ENCODE measurements at regions not wholly inside any gene's neighbourhood (a gene's known extent, or its start where the extent isn't known, plus 50 kb on each side); places are given as distances from the start of the nearest gene placed in this dataset.

- H3K4me1 ChIP-seq (replicated peaks in 1 of 2; ENCODE audit: control insufficient read depth in 2 of 2, insufficient read depth in 2 of 2, low read length in 2 of 2), result no peaks in the 10 kb centered on the region
- no peak for FAIRE-seq
- no peak overlapping the region for H3K4me2 ChIP-seq (ENCODE audit: insufficient read depth, low read length)
- CTCF ChIA-PET (ENCODE audit: low intra/inter-chr PET ratio), result no interaction called here
- no peak overlapping the region for H3K4me3 ChIP-seq
- H2AFZ ChIP-seq (ENCODE audit: low read depth, low read length), result no peak overlapping the region
- peaks cover 7% of the 10 kb centered on the region; the same call in 1 of the 2 replicates for H3K9me3 ChIP-seq (replicated peaks; ENCODE audit: control insufficient read depth, insufficient read depth, low read depth, low read length)
- no peaks in the 10 kb centered on the region for H3K27me3 ChIP-seq (ENCODE audit: control insufficient read depth in 2 of 2, insufficient read depth in 2 of 2, low read length in 2 of 2)
- H4K20me1 ChIP-seq (replicated peaks; ENCODE audit: control insufficient read depth, insufficient read depth, low read length), result no peaks in the 10 kb centered on the region
- no peaks in the 10 kb centered on the region for H3K9me1 ChIP-seq (ENCODE audit: control insufficient read depth, insufficient read depth, low read length)
- BruUV-seq (replicated peaks), result no TSS peak
- DNase-seq (ENCODE audit: extremely low read depth in 1 of 4, low spot score in 3 of 4), result no peak
- H3K9ac ChIP-seq (ENCODE audit: insufficient read depth in 1 of 2, low read depth in 2 of 2, low read length in 2 of 2), result no peak overlapping the region
- no peaks in the 10 kb centered on the region for H3K36me3 ChIP-seq (ENCODE audit: control insufficient read depth, insufficient read depth, low read length)
- intact Hi-C loops (cut with micrococcal nuclease) (no loop called here), in situ Hi-C loops (cut with MboI) (no loop called here)
- ATAC-seq, result no peak
- H3K79me2 ChIP-seq (ENCODE audit: control insufficient read depth, insufficient read depth, low read length), result no peaks in the 10 kb centered on the region
- POLR2A ChIA-PET, result no interaction called here
- no peak overlapping the region for H3K27ac ChIP-seq (ENCODE audit: extremely low read depth, low read depth, low read length)
- WGBS (ENCODE audit: insufficient coverage, low coverage, missing lambda C conversion rate), result 3% methylated on average over 10 of the region's 10 CpGs
- TF ChIP-seq ESRRB (CRISPR knock-in tag; IDR thresholded peaks at IDR 0.05; ENCODE audit: borderline replicate concordance), result no peak
- no peak for TF ChIP-seq ERF (CRISPR knock-in tag; IDR thresholded peaks at IDR 0.05)
- no peak for TF ChIP-seq ZBTB5 (IDR thresholded peaks at IDR 0.05)
- no peak for TF ChIP-seq SREBF1 (IDR thresholded peaks at IDR 0.05; ENCODE audit: borderline replicate concordance, low read depth, low read length)
- TF ChIP-seq LARP7 (IDR thresholded peaks at IDR 0.05), result no peak
- no peak for TF ChIP-seq KDM4B (IDR thresholded peaks at IDR 0.05; ENCODE audit: borderline replicate concordance in 2 of 2, low read depth in 1 of 2)
- TF ChIP-seq TCF15 (CRISPR knock-in tag; IDR thresholded peaks at IDR 0.05), result no peak
- no peak for TF ChIP-seq RBM17 (IDR thresholded peaks at IDR 0.05; ENCODE audit: borderline replicate concordance, low read depth, low read length)
- TF ChIP-seq CBFB (CRISPR knock-in tag; IDR thresholded peaks at IDR 0.05), result no peak
- TF ChIP-seq ZFP30 (CRISPR knock-in tag; IDR thresholded peaks at IDR 0.05; ENCODE audit: borderline replicate concordance), result no peak
- no peak for TF ChIP-seq NRF1 (conservative IDR thresholded peaks at IDR 0.05 in 1 of 2, IDR thresholded peaks at IDR 0.05 in 1 of 2)
- no peak for TF ChIP-seq FOXJ3 (CRISPR knock-in tag; IDR thresholded peaks at IDR 0.05)
- no peak for TF ChIP-seq CTCF (IDR thresholded peaks at IDR 0.05 in 2 of 3, conservative IDR thresholded peaks at IDR 0.05 in 1 of 3; ENCODE audit: insufficient read depth in 2 of 3, low read depth in 1 of 3, low read length in 3 of 3)
- no peak for TF ChIP-seq TCFL5 (CRISPR knock-in tag; conservative IDR thresholded peaks at IDR 0.05)
- TF ChIP-seq PHB2 (IDR thresholded peaks at IDR 0.05; ENCODE audit: low read depth), result no peak
Measured at GRCh38 chr5:3077684-3078083, 326.2 kb upstream of the IRX2 start.
